HCT116 (cell line): ENCODE measurements at regions not wholly inside any gene's neighbourhood (a gene's known extent, or its start where the extent isn't known, plus 50 kb on each side); places are given as distances from the start of the nearest gene placed in this dataset.

Experiments
- ATAC-seq: fragments of 200-7000 bp; cut with Tn5 transposase; 2 replicates; pipeline ENCODE4 v1.9.1; 2020; ENCODE audit warnings: mild to moderate bottlenecking, moderate library complexity
- BruUV-seq: library from RNA; stranded (reverse); fragments of 400-500 nt; replicated peaks from 2 replicates; lab custom pipeline; 2021; lab: Mats Ljungman, UMichigan
- CTCF ChIA-PET: fragments of 300-600 bp; sonication (Branson Sonifier 250); formaldehyde crosslinking; loops from one replicate; lab custom pipeline; 2021; ENCODE audit warnings: antibody characterized with exemption; lab: Charles Lee
- POLR2A ChIA-PET: fragments of 300-600, 350-600 bp; sonication (Branson Sonifier 250); formaldehyde crosslinking; loops from one replicate; lab custom pipeline; 2021; ENCODE audit warnings: antibody characterized with exemption; lab: Charles Lee
- RAD21 ChIA-PET, 2 experiments: fragments of 300-600 bp; sonication (Branson Sonifier 250); formaldehyde crosslinking; loops; one replicate each; lab custom pipeline; 2023; ENCODE audit warnings: low total read pairs in 2 of 2; ENCODE audit not compliant: uncharacterized antibody in 2 of 2, unreplicated experiment in 2 of 2, low non-redundant PET in 1 of 2; lab: Charles Lee
- DNase-seq: peaks from one replicate; pipeline ENCODE4 v3.0.0-alpha.2; 2010; ENCODE audit warnings: low read depth, low spot score
- H2AFZ ChIP-seq: fragments of 200-600 bp; shearing (Covaris generic), sonication (generic); 2 replicates; pipeline ENCODE4 v1.6.1; 2017; ENCODE audit warnings: low read depth, mixed run types, mixed read lengths, antibody characterized with exemption, low read length; ENCODE audit not compliant: poor library complexity, severe bottlenecking
- H3K27ac ChIP-seq: 2 replicates; pipeline ENCODE4 v1.5.1; 2012; ENCODE audit warnings: low read depth, low read length
- H3K27me3 ChIP-seq: fragments of 200-600 bp; sonication (generic); 2 replicates; pipeline ENCODE4 v1.6.1; 2016; ENCODE audit warnings: mixed run types, low read length, mixed read lengths; ENCODE audit not compliant: insufficient read depth
- H3K36me3 ChIP-seq, 2 experiments: fragments of 200-500 bp in 1 of 2; fragments of 200-600 bp in 1 of 2; sonication (Bioruptor generic) in 1 of 2; sonication (generic) in 1 of 2; 2 replicates each; pipeline versions ENCODE4 v1.5.1 to v1.6.1; 2014 to 2016; ENCODE audit warnings: low read length in 2 of 2, inconsistent platforms in 1 of 2, mixed read lengths in 1 of 2, mixed run types in 1 of 2; ENCODE audit not compliant: insufficient read depth in 2 of 2, control insufficient read depth in 1 of 2
- H3K4me1 ChIP-seq, 2 experiments: fragments of 200-600 bp in 1 of 2; sonication (generic) in 1 of 2; 2 replicates each; pipeline versions ENCODE4 v1.5.1 to v1.6.1; 2012 to 2017; ENCODE audit warnings: low read length in 2 of 2, inconsistent platforms in 1 of 2, mild to moderate bottlenecking in 1 of 2, mixed read lengths in 1 of 2, mixed run types in 1 of 2, moderate library complexity in 1 of 2; ENCODE audit not compliant: insufficient read depth in 2 of 2, control insufficient read depth in 1 of 2
- H3K4me2 ChIP-seq: fragments of 200-600 bp; sonication (generic); 2 replicates; pipeline ENCODE4 v1.6.1; 2017; ENCODE audit warnings: mixed run types, low read length, mixed read lengths
- H3K4me3 ChIP-seq, 2 experiments: fragments of 200-600 bp in 1 of 2; sonication (generic) in 1 of 2; replicated peaks in 1 of 2; 2 replicates each; pipeline ENCODE4 v1.5.1; 2011 to 2016; ENCODE audit warnings: low read length in 2 of 2, control low read depth in 1 of 2, low read depth in 1 of 2, mild to moderate bottlenecking in 1 of 2, mixed read lengths in 1 of 2, mixed run types in 1 of 2
- H3K79me2 ChIP-seq: fragments of 200-600 bp; sonication (generic); 2 replicates; pipeline ENCODE4 v1.6.1; 2017; ENCODE audit warnings: mild to moderate bottlenecking, mixed run types, low read length, moderate library complexity, mixed read lengths; ENCODE audit not compliant: insufficient read depth
- H3K9ac ChIP-seq: fragments of 200-600 bp; sonication (generic); 2 replicates; pipeline ENCODE4 v1.6.1; 2016; ENCODE audit warnings: low read length, mixed read lengths
- H3K9me2 ChIP-seq: fragments of 200-600 bp; sonication (generic), shearing (Covaris generic); 2 replicates; pipeline ENCODE4 v1.6.1; 2017; ENCODE audit warnings: mixed run types, mild to moderate bottlenecking, moderate library complexity; ENCODE audit not compliant: insufficient read depth
- H3K9me3 ChIP-seq, 2 experiments: fragments of 200-500 bp in 1 of 2; fragments of 200-600 bp in 1 of 2; sonication (Bioruptor generic) in 1 of 2; sonication (generic) in 1 of 2; 2 replicates each; pipeline ENCODE4 v1.6.1; 2014 to 2017; ENCODE audit warnings: low read length in 2 of 2, mixed read lengths in 2 of 2, inconsistent platforms in 1 of 2, low read depth in 1 of 2, mild to moderate bottlenecking in 1 of 2, mixed run types in 1 of 2, moderate library complexity in 1 of 2; ENCODE audit not compliant: control insufficient read depth in 1 of 2, insufficient read depth in 1 of 2
- H4K20me1 ChIP-seq: fragments of 200-600 bp; sonication (generic), shearing (Covaris generic); 2 replicates; pipeline ENCODE4 v1.6.1; 2017; ENCODE audit warnings: mixed run types, mild to moderate bottlenecking, moderate library complexity; ENCODE audit not compliant: insufficient read depth
- ATF3 ChIP-seq: IDR thresholded peaks from 2 replicates; pipeline ENCODE4 v1.6.1; 2012
- CBX3 ChIP-seq: IDR thresholded peaks from 2 replicates; pipeline ENCODE4 v1.6.1; 2012; ENCODE audit warnings: low read depth
- CTCF ChIP-seq, 3 experiments: fragments of 200-600 bp in 1 of 3; sonication (generic) in 1 of 3; IDR thresholded peaks in 2 of 3; conservative IDR thresholded peaks in 1 of 3; 2 replicates each; pipeline ENCODE4 v1.5.1; 2012 to 2017; ENCODE audit warnings: low read depth in 2 of 3, low read length in 2 of 3, antibody characterized with exemption in 1 of 3, borderline replicate concordance in 1 of 3, control low read depth in 1 of 3, mild to moderate bottlenecking in 1 of 3, mixed read lengths in 1 of 3, mixed run types in 1 of 3, moderate library complexity in 1 of 3; ENCODE audit not compliant: insufficient read depth in 1 of 3
- ELF1 ChIP-seq: IDR thresholded peaks from 2 replicates; pipeline ENCODE4 v1.6.1; 2012; ENCODE audit warnings: low read depth, borderline replicate concordance
- EZH2 ChIP-seq: fragments of 200-600 bp; sonication (generic); IDR thresholded peaks from 2 replicates; pipeline ENCODE4 v1.6.1; 2017; ENCODE audit warnings: antibody characterized with exemption, mixed run types
- EZH2phosphoT487 ChIP-seq: fragments of 200-600 bp; IDR thresholded peaks from 2 replicates; pipeline ENCODE4 v1.6.1; 2018; ENCODE audit warnings: antibody characterized with exemption, borderline replicate concordance
- FOSL1 ChIP-seq: IDR thresholded peaks from 2 replicates; pipeline ENCODE4 v1.6.1; 2012; ENCODE audit warnings: low read depth
- JUND ChIP-seq: IDR thresholded peaks from 2 replicates; pipeline ENCODE4 v1.6.1; 2012
- MAX ChIP-seq: IDR thresholded peaks from 2 replicates; pipeline ENCODE4 v1.6.1; 2012
- POLR2A ChIP-seq: IDR thresholded peaks from 2 replicates; pipeline ENCODE4 v1.7.0; 2011; ENCODE audit warnings: borderline replicate concordance; ENCODE audit not compliant: insufficient read depth, insufficient read length; ENCODE audit errors: extremely low read depth
- POLR2AphosphoS5 ChIP-seq: IDR thresholded peaks from 2 replicates; pipeline ENCODE4 v1.6.1; 2011; ENCODE audit warnings: mild to moderate bottlenecking, low read depth, low read length, moderate library complexity
- RAD21 ChIP-seq: IDR thresholded peaks from 2 replicates; pipeline ENCODE4 v1.6.1; 2012; ENCODE audit warnings: low read depth, mild to moderate bottlenecking
- REST ChIP-seq: IDR thresholded peaks from 2 replicates; pipeline ENCODE4 v1.6.1; 2012; ENCODE audit warnings: low read depth
- SIN3A ChIP-seq: IDR thresholded peaks from 2 replicates; pipeline ENCODE4 v1.6.1; 2012; ENCODE audit warnings: low read depth
- SRF ChIP-seq: IDR thresholded peaks from 2 replicates; pipeline ENCODE4 v1.6.1; 2012; ENCODE audit warnings: low read depth
- TCF7L2 ChIP-seq: IDR thresholded peaks from 2 replicates; pipeline ENCODE4 v1.7.0; 2011; ENCODE audit warnings: borderline replicate concordance, inconsistent platforms; ENCODE audit not compliant: insufficient read depth, insufficient read length; ENCODE audit errors: extremely low read depth
- YY1 ChIP-seq: IDR thresholded peaks from 2 replicates; pipeline ENCODE4 v1.6.1; 2011; ENCODE audit warnings: low read length, low read depth, moderate library complexity, mild to moderate bottlenecking; ENCODE audit not compliant: insufficient replicate concordance; ENCODE audit errors: extremely low read depth
- intact Hi-C: fragments of 100-400 bp; cut with micrococcal nuclease; formaldehyde crosslinking; loops from 2 replicates; pipeline ENCODE4 v1.10.0; 2022

GRCh38 chr15:38882221-38882620 lies 317.6 kb upstream of the RASGRP1 start:
- BruUV-seq: no TSS peak
- H3K79me2 ChIP-seq: no peaks in the 10 kb centered on the region
- no peaks in the 10 kb centered on the region for H3K9me3 ChIP-seq
- no peak for DNase-seq
- no peak overlapping the region for H2AFZ ChIP-seq
- H3K4me1 ChIP-seq: 0 out of 4 replicates have a peak, but pooled peaks cover 0 to 4% of the 10 kb centered on the region in 2 experiments
- no peaks in the 10 kb centered on the region for H3K9me2 ChIP-seq
- TF ChIP-seq CTCF (IDR thresholded peaks at IDR 0.05 in 2 of 3, conservative IDR thresholded peaks at IDR 0.05 in 1 of 3; ENCODE audit: borderline replicate concordance in 1 of 3, insufficient read depth in 1 of 3, low read depth in 2 of 3, low read length in 2 of 3): no peak
- TF ChIP-seq EZH2: no peak
- TF ChIP-seq, all 23 proteins: peak for 0
- no peak overlapping the region for H3K27ac ChIP-seq
- CTCF ChIA-PET: no interaction called here
- RAD21 ChIA-PET: no interaction called here
- intact Hi-C loops: no loop called here
- no peaks in the 10 kb centered on the region for H3K27me3 ChIP-seq
- H3K4me2 ChIP-seq: no peak overlapping the region
- no peak overlapping the region for H3K4me3 ChIP-seq
- no peaks in the 10 kb centered on the region for H4K20me1 ChIP-seq
- H3K9ac ChIP-seq: no peak overlapping the region
- POLR2A ChIA-PET: no interaction called here
- no peak for ATAC-seq
- H3K36me3 ChIP-seq: no peaks in the 10 kb centered on the region

GRCh38 chr15:38883987-38884386 lies 319.4 kb upstream of the RASGRP1 start:
- H3K27ac ChIP-seq: no peak overlapping the region

More at GRCh38 chr15:38883987-38884386, 319.4 kb upstream of the RASGRP1 start:
- no peak for DNase-seq
- no peak for ATAC-seq
- no peak overlapping the region for H2AFZ ChIP-seq
- BruUV-seq: no TSS peak
- TF ChIP-seq CBX3: no peak
- no peak for TF ChIP-seq REST
- no peak for TF ChIP-seq TCF7L2
- no peak for TF ChIP-seq JUND
- no peak for TF ChIP-seq MAX
- no peak for TF ChIP-seq POLR2A
- TF ChIP-seq RAD21: no peak
- no peak for TF ChIP-seq ATF3
- no peak for TF ChIP-seq SIN3A
- TF ChIP-seq ELF1: no peak
- no peak for TF ChIP-seq FOSL1
- no peak for TF ChIP-seq SRF
- no peak for TF ChIP-seq POLR2AphosphoS5
- no peak for TF ChIP-seq EZH2phosphoT487
- no peak for TF ChIP-seq YY1
- intact Hi-C loops: no loop called here
- H3K9me3 ChIP-seq: no peaks in the 10 kb centered on the region
- CTCF ChIA-PET: no interaction called here
- H3K4me3 ChIP-seq: no peak overlapping the region
- H3K9me2 ChIP-seq: no peaks in the 10 kb centered on the region
- RAD21 ChIA-PET: no interaction called here
- no peaks in the 10 kb centered on the region for H3K36me3 ChIP-seq
- 0 out of 4 replicates have a peak, but pooled peaks cover 0 to 4% of the 10 kb centered on the region in 2 experiments for H3K4me1 ChIP-seq
- no peak overlapping the region for H3K4me2 ChIP-seq
- H3K27me3 ChIP-seq: no peaks in the 10 kb centered on the region
- POLR2A ChIA-PET: no interaction called here
- H3K79me2 ChIP-seq: no peaks in the 10 kb centered on the region
- H3K9ac ChIP-seq: no peak overlapping the region
- no peaks in the 10 kb centered on the region for H4K20me1 ChIP-seq
